Cardiac muscle cell (in vitro differentiated cells and primary cell): ENCODE measurements at regions not wholly inside any gene's neighbourhood (a gene's known extent, or its start where the extent isn't known, plus 50 kb on each side); places are given as distances from the start of the nearest gene placed in this dataset.

Experiments used
- DNase-seq, 2 donors: peaks; one replicate each; pipeline versions ENCODE4 v3.0.0 to v3.0.0-alpha.2; 2010 to 2017; ENCODE audit warnings: low read depth in 1 of 2, low spot score in 1 of 2
- H3K27ac ChIP-seq: fragments of 200-600 bp; sonication (generic); 2 replicates; pipeline ENCODE4 v1.5.1; 2016
- H3K27me3 ChIP-seq: fragments of 200-600 bp; sonication (generic); 2 replicates; pipeline ENCODE4 v1.6.0; 2016; ENCODE audit warnings: control low read depth
- H3K36me3 ChIP-seq: fragments of 200-600 bp; sonication (generic); 2 replicates; pipeline ENCODE4 v1.5.1; 2016; ENCODE audit warnings: control low read depth
- H3K4me1 ChIP-seq: fragments of 200-600 bp; sonication (generic); 2 replicates; pipeline ENCODE4 v1.8.1; 2017; ENCODE audit warnings: low read depth, mild to moderate bottlenecking, mixed run types
- H3K4me3 ChIP-seq: fragments of 200-600 bp; sonication (generic); 2 replicates; pipeline ENCODE4 v1.5.1; 2016; ENCODE audit warnings: mild to moderate bottlenecking
- H3K9me3 ChIP-seq: fragments of 200-600 bp; sonication (generic); 2 replicates; pipeline ENCODE4 v1.5.1; 2017; ENCODE audit warnings: low read depth, mild to moderate bottlenecking, control low read depth
- CTCF ChIP-seq: IDR thresholded peaks from 2 replicates; pipeline ENCODE4 v1.5.1; 2012; ENCODE audit warnings: low read depth, mild to moderate bottlenecking, low read length

DNA sequence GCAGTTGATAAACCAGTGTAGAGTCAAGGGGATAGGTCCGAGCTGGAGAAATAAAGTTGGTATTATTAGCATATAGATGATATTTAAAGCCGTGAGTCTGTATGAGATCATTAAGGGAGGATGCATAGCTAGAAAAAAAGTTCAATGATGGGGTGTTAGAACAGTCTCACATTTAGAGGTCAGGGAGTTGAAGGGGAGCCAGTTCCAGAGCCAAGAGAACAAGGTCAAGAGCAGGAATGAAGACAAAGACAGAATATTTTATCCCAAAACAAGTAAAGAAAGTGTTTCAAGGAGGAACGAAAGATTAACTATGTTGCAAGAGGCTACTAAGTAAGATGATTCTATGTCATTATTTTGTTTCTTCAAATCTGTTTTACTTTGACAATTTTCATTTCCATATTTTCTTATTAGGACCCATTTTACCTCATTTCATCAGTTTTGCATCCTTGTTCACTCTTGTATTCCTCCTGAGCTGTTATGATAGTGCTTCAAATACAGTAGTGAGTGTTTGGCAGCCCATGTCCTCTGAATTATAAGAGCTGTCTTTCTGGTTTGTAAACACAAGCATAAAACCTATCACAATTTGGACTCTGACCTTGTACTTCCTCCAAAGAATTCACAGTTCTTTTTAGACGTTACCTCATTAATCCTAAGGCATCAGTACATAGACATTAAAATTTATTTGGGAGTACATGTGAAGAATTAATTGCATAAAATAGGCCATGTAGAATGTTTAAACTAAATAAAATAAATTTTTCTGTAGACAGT, 695.7 kb upstream of the NECTIN3 start:
- Histone ChIP-seq H3K27me3 (no peaks in the 10 kb centered on the region), H3K27ac (no peak overlapping the region), H3K36me3 (no peaks in the 10 kb centered on the region), H3K4me3 (no peak overlapping the region), H3K9me3 (no peaks in the 10 kb centered on the region), H3K4me1 (no peaks in the 10 kb centered on the region)
- DNase-seq: no peak
- TF ChIP-seq CTCF: no peak

DNA sequence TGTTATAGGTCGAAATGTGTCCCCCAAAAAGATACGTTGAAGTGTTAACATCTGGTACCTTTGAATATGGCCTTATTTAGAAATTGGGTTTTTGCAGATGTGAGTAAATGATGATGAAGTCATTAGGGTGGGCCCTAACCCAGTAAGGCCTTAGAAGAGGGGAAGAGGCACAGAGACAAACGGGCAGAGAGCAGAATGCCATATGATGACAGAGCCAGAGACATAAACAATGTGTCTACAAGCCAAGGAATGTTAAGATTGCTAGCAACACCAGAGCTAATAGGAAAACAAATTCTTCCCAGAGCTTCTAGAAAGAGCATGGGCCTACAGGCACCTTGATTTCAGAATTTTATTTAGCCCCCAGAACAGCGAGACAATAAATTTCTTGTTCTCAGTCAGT, 693.1 kb upstream of the NECTIN3 start:
- no peak overlapping the region for H3K27ac ChIP-seq
- H3K9me3 ChIP-seq: no peaks in the 10 kb centered on the region
- no peaks in the 10 kb centered on the region for H3K36me3 ChIP-seq
- H3K27me3 ChIP-seq: no peaks in the 10 kb centered on the region
- no peak overlapping the region for H3K4me3 ChIP-seq
- no peaks in the 10 kb centered on the region for H3K4me1 ChIP-seq
- TF ChIP-seq CTCF: no peak
- DNase-seq: peak in 1 of 2 donors; percentile 9

DNA sequence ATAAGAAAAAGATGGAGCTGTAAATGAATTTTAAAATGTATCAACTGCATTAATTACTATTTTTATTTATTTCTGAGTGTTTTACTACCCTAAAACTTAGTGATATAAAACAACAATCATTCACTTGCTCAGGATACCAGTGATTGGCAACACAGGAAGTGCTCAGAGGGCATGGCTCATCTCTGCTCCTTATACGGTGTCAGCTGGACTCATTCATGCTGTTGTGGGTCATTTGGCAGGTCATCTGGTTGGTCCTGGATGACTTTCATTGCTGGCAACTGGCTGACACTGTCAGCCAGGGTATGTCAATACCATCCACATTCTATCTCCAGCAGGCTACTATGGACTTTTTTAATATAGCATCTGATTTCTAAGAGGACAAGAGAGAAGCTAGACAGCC, 689.6 kb upstream of the NECTIN3 start:
- H3K36me3 ChIP-seq: no peaks in the 10 kb centered on the region
- no peak overlapping the region for H3K27ac ChIP-seq
- TF ChIP-seq CTCF: no peak
- no peak overlapping the region for H3K4me3 ChIP-seq
- H3K4me1 ChIP-seq: no peaks in the 10 kb centered on the region
- no peaks in the 10 kb centered on the region for H3K27me3 ChIP-seq
- H3K9me3 ChIP-seq: no peaks in the 10 kb centered on the region
- DNase-seq: no peak

- no peak for TF ChIP-seq CTCF
- Histone ChIP-seq H3K27ac (no peak overlapping the region), H3K4me1 (no peaks in the 10 kb centered on the region), H3K4me3 (no peak overlapping the region), H3K36me3 (no peaks in the 10 kb centered on the region), H3K27me3 (no peaks in the 10 kb centered on the region), H3K9me3 (no peaks in the 10 kb centered on the region)
- DNase-seq: no peak
Observed at GRCh38 chr3:110383356-110383755, 688.3 kb upstream of the NECTIN3 start.

GRCh38 chr3:110384601-110385000, 687.0 kb upstream of the NECTIN3 start:
- H3K4me3 ChIP-seq: no peak overlapping the region
- no peaks in the 10 kb centered on the region for H3K36me3 ChIP-seq
- no peaks in the 10 kb centered on the region for H3K4me1 ChIP-seq
- H3K27ac ChIP-seq: no peak overlapping the region
- no peaks in the 10 kb centered on the region for H3K27me3 ChIP-seq
- DNase-seq: peak in 1 of 2 donors; percentile 76
- TF ChIP-seq CTCF: no peak
- no peaks in the 10 kb centered on the region for H3K9me3 ChIP-seq
